Spinal cord (tissue), 9 donors: ENCODE measurements at regions not wholly inside any gene's neighbourhood (a gene's known extent, or its start where the extent isn't known, plus 50 kb on each side); places are given as distances from the start of the nearest gene placed in this dataset.
"Not testable (repeated sequence)": the region's sequence is repeated elsewhere in the genome, so short reads cannot be mapped to it uniquely, and the experiment has no call there.

Source experiments
- DNase-seq, 6 donors: peaks; one replicate each; pipeline versions ENCODE4 v3.0.0 to v3.0.0-alpha.2; 2013 to 2015; ENCODE audit warnings: low spot score in 6 of 6, low read depth in 4 of 6
- H3K27ac ChIP-seq: one replicate; pipeline ENCODE4 v1.5.1; 2013; ENCODE audit warnings: low read depth, low read length, control low read depth
- H3K27me3 ChIP-seq: one replicate; pipeline ENCODE4 v1.6.1; 2013; ENCODE audit warnings: low read length; ENCODE audit not compliant: control insufficient read depth, insufficient read depth
- H3K36me3 ChIP-seq: one replicate; pipeline ENCODE4 v1.6.1; 2013; ENCODE audit warnings: low read length; ENCODE audit not compliant: control insufficient read depth, insufficient read depth
- H3K4me1 ChIP-seq: one replicate; pipeline ENCODE4 v1.6.1; 2013; ENCODE audit warnings: low read length; ENCODE audit not compliant: control insufficient read depth, insufficient read depth
- H3K4me3 ChIP-seq: one replicate; pipeline ENCODE4 v1.5.1; 2013; ENCODE audit warnings: low read depth, low read length, control low read depth
- H3K9me3 ChIP-seq: one replicate; pipeline ENCODE4 v1.6.1; 2013; ENCODE audit warnings: low read length; ENCODE audit not compliant: control insufficient read depth, insufficient read depth
- WGBS: methylation state at CpG from one replicate; pipeline ENCODE4 v1.1.5; 2013; ENCODE audit warnings: missing lambda C conversion rate; ENCODE audit not compliant: insufficient coverage; 5-methylcytosine and 5-hydroxymethylcytosine counted together
- donor health status: healthy.

- peak in 1 of 6 donors; percentile 62 for DNase-seq
- no peak overlapping the region for H3K4me3 ChIP-seq
- WGBS: 100% methylated on average over 1 of the region's 2 CpGs
Observed at GRCh38 chr11:93032580-93032979, 63.1 kb downstream of the MTNR1B start.

GRCh38 chr11:93033093-93033492 is 63.6 kb downstream of the MTNR1B start:
- DNase-seq: no peak
- H3K4me3 ChIP-seq: no peak overlapping the region
- peaks cover 6% of the 10 kb centered on the region for H3K4me1 ChIP-seq
- WGBS: 80% methylated on average over 1 of the region's 1 CpG
- H3K9me3 ChIP-seq: peaks cover 1% of the 10 kb centered on the region
- H3K27me3 ChIP-seq: no peaks in the 10 kb centered on the region
- no peak overlapping the region for H3K27ac ChIP-seq
- no peaks in the 10 kb centered on the region for H3K36me3 ChIP-seq

More at GRCh38 chr11:93032580-93032979, 63.1 kb downstream of the MTNR1B start:
- no peaks in the 10 kb centered on the region for H3K36me3 ChIP-seq
- H3K27ac ChIP-seq: no peak overlapping the region
- peaks cover 1% of the 10 kb centered on the region for H3K9me3 ChIP-seq
- peaks cover 6% of the 10 kb centered on the region for H3K4me1 ChIP-seq
- no peaks in the 10 kb centered on the region for H3K27me3 ChIP-seq

- no peak overlapping the region for H3K27ac ChIP-seq
- H3K4me1 ChIP-seq: peaks cover 6% of the 10 kb centered on the region
- DNase-seq: peak in 2 of 6 donors; percentile 45 to 63
- WGBS: no CpG with 5 or more reads among the region's 3 CpGs
- H3K27me3 ChIP-seq: no peaks in the 10 kb centered on the region
- no peaks in the 10 kb centered on the region for H3K36me3 ChIP-seq
- no peak overlapping the region for H3K4me3 ChIP-seq
- H3K9me3 ChIP-seq: peaks cover 1% of the 10 kb centered on the region
Observed at GRCh38 chr11:93034031-93034722, 64.7 kb downstream of the MTNR1B start.

- Histone ChIP-seq H3K27ac (no peak overlapping the region), H3K4me3 (no peak overlapping the region), H3K4me1 (peaks cover 6% of the 10 kb centered on the region), H3K27me3 (no peaks in the 10 kb centered on the region), H3K9me3 (peaks cover 1% of the 10 kb centered on the region), H3K36me3 (no peaks in the 10 kb centered on the region)
- DNase-seq: no peak
- 40% methylated on average over 1 of the region's 1 CpG for WGBS
Observed at GRCh38 chr11:93034723-93035039, 65.2 kb downstream of the MTNR1B start.

GRCh38 chr11:93038521-93038920 is 69.1 kb downstream of the MTNR1B start:
- no peak for DNase-seq
- Histone ChIP-seq H3K27me3 (no peaks in the 10 kb centered on the region), H3K27ac (no peak overlapping the region), H3K4me1 (no peaks in the 10 kb centered on the region), H3K36me3 (no peaks in the 10 kb centered on the region), H3K4me3 (no peak overlapping the region), H3K9me3 (peaks cover 5% of the 10 kb centered on the region)
- no CpG with 5 or more reads among the region's 2 CpGs for WGBS

GRCh38 chr11:93039531-93040240 is 70.2 kb downstream of the MTNR1B start:
- Histone ChIP-seq H3K4me3 (no peak overlapping the region), H3K27ac (no peak overlapping the region), H3K4me1 (no peaks in the 10 kb centered on the region), H3K27me3 (no peaks in the 10 kb centered on the region), H3K9me3 (peaks cover 5% of the 10 kb centered on the region), H3K36me3 (no peaks in the 10 kb centered on the region)
- whole genome bisulfite sequencing: 100% methylated on average over 1 of the region's 2 CpGs
- DNase-seq: no peak

GRCh38 chr11:93041682-93042081 is 72.2 kb downstream of the MTNR1B start:
- H3K9me3 ChIP-seq: peaks cover 5% of the 10 kb centered on the region
- H3K27ac ChIP-seq: no peak overlapping the region
- H3K4me1 ChIP-seq: no peaks in the 10 kb centered on the region
- no peaks in the 10 kb centered on the region for H3K27me3 ChIP-seq
- H3K36me3 ChIP-seq: no peaks in the 10 kb centered on the region
- DNase-seq: no peak
- H3K4me3 ChIP-seq: no peak overlapping the region

GRCh38 chr11:93043186-93043585 is 73.7 kb downstream of the MTNR1B start:
- H3K4me1 ChIP-seq, DNase-seq, H3K27ac ChIP-seq, H3K4me3 ChIP-seq, H3K27me3 ChIP-seq, H3K9me3 ChIP-seq, H3K36me3 ChIP-seq: not testable (repeated sequence)
- 97% methylated on average over 4 of the region's 7 CpGs for WGBS

- WGBS: no CpG with 5 or more reads among the region's 1 CpG
- no peaks in the 10 kb centered on the region for H3K4me1 ChIP-seq
- DNase-seq: no peak
- no peaks in the 10 kb centered on the region for H3K36me3 ChIP-seq
- H3K9me3 ChIP-seq: no peaks in the 10 kb centered on the region
- H3K27ac ChIP-seq: no peak overlapping the region
- no peaks in the 10 kb centered on the region for H3K27me3 ChIP-seq
- no peak overlapping the region for H3K4me3 ChIP-seq
Observed at GRCh38 chr11:93049740-93050139, 80.3 kb downstream of the MTNR1B start.

GRCh38 chr11:93051186-93051585 is 81.7 kb downstream of the MTNR1B start:
- no peaks in the 10 kb centered on the region for H3K4me1 ChIP-seq
- H3K9me3 ChIP-seq: no peaks in the 10 kb centered on the region
- H3K4me3 ChIP-seq: no peak overlapping the region
- no peaks in the 10 kb centered on the region for H3K27me3 ChIP-seq
- no peak for DNase-seq
- H3K36me3 ChIP-seq: no peaks in the 10 kb centered on the region
- no peak overlapping the region for H3K27ac ChIP-seq
- 43% methylated on average over 1 of the region's 2 CpGs for WGBS
